CD4-positive, alpha-beta T cell treated with Interleukin-15 for 1 hour (primary cell): ENCODE measurements at regions not wholly inside any gene's neighbourhood (a gene's known extent, or its start where the extent isn't known, plus 50 kb on each side); places are given as distances from the start of the nearest gene placed in this dataset.

ENCODE experiments used
- DNase-seq: peaks from one replicate; pipeline ENCODE4 v3.0.0-alpha.2; 2020

- no peak for DNase-seq
Observed at GRCh38 chr10:118500477-118501104, 94.9 kb downstream of the PRLHR start.

DNA sequence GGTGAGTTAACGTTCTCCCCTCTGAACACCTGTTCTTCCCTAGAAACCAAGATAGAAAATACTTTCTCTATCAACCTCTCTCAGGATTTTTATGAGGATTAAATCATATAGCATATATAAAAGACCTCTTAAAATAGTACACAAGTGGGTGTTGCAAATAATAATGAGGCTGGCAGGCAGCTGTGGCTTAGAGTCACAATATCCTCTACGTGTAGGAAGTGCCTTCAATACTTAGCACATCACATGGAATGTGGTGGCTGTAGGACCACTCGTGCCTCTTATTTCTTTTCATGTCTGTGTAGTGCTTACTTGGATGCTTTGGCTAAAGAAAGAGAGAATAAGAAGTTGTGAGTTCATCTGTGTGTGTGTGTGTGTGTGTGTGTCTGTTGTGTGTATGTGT, 96.3 kb downstream of the PRLHR start:
- DNase-seq = no peak

- DNase-seq = no peak
Observed at GRCh38 chr10:118498623-118499022, 96.8 kb downstream of the PRLHR start.

DNA sequence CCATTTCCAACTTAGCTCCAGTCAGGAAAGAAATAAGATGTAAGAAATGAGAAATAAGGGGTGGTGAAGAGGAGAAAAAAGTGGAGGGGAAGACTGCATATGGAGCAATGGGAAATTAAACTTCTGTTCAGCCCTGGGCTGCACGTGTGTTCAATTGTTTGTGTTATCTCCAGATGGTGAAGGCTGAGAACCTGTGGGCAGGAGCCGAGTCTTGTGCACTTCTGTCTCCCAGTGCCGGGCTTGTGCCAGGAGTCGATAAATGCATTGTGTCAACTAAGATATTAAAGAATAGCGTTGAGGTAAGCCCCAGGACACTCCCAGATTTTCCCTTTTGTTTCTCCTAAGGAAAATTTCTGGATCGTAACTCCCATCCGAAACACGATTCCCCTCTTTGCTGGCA, 98.2 kb downstream of the PRLHR start:
- no peak for DNase-seq

DNA sequence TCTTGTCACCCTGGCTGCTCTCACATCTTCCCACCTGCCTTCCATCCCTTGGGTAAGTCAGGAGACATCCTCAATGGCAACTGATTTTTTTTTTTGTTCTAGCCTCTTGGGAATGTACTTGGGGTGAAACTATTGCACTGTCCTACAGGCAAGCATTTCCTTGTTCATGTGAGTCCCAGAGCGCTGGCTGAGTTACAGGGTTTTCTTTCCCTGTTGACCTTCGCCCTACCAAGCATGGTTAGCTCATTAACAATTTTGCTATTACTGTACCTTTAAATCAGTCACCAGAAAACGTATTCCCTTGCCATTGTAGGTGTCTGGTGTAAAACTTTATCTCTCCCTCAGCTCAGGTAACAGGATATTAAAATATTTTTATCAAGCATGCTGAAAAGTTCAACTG, 98.9 kb downstream of the PRLHR start:
- DNase-seq = no peak

GRCh38 chr10:118495499-118495898, 99.9 kb downstream of the PRLHR start:
- DNase-seq = no peak

DNA sequence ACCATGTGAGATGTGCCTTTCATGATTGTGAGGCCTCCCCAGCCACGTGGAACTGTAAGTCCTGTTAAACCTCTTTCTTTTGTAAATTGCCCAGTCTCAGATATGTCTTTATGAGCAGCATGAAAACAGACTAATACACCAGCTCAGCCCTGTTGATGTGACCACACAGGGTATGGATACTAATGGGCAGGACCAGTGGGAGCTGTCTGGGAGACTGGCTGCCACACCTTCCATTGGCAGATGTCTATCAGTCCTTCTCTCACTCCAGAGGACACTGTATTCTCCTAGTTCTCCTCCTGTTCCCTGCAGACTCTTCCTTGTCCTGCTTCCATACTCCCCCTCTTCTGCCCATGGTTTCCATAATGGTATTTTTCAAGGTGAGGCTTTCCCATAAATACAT, 104.4 kb downstream of the PRLHR start:
- DNase-seq = no peak

DNA sequence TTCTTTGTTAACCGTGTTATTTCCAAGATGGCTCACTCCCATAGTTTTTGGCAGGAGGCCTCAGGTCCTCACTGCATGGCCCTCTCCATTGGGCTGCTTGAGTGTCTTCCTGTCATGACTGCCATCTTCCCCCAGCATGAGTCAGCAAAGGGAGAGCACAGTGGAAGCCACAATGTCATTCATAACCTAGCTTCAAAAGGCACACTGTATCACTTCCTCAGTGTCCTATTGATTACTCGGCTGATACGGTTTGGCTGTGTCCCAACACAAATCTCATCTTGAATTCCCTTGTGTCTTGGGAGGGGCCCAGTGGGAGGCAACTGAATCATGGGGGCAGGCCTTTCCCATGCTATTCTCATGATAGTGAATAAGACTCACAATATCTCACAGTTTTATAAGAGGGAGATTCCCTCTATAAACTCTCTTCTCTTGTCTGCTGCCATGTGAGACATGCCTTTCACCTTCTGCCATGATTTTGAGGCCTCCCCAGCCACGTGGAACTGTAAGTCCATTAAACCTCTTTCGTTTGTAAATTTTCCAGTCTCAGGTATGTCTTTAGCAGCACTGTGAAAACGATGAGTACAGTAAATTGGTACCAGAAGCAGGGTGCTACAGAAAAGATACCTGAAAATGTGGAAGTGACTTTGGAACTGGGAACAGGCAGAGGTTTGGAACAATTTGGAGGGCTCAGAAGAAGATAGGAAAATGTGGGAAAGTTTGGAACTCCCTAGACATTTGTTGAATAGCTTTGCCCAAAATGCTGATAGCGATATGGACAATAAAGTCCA, 106.5 kb downstream of the PRLHR start:
- no peak for DNase-seq

GRCh38 chr10:118485641-118486040, 109.8 kb downstream of the PRLHR start:
- no peak for DNase-seq

GRCh38 chr10:118484152-118484871, 111.1 kb downstream of the PRLHR start:
- DNase-seq = no peak

- no peak for DNase-seq
Observed at GRCh38 chr10:118483496-118483895, 112.0 kb downstream of the PRLHR start.

DNA sequence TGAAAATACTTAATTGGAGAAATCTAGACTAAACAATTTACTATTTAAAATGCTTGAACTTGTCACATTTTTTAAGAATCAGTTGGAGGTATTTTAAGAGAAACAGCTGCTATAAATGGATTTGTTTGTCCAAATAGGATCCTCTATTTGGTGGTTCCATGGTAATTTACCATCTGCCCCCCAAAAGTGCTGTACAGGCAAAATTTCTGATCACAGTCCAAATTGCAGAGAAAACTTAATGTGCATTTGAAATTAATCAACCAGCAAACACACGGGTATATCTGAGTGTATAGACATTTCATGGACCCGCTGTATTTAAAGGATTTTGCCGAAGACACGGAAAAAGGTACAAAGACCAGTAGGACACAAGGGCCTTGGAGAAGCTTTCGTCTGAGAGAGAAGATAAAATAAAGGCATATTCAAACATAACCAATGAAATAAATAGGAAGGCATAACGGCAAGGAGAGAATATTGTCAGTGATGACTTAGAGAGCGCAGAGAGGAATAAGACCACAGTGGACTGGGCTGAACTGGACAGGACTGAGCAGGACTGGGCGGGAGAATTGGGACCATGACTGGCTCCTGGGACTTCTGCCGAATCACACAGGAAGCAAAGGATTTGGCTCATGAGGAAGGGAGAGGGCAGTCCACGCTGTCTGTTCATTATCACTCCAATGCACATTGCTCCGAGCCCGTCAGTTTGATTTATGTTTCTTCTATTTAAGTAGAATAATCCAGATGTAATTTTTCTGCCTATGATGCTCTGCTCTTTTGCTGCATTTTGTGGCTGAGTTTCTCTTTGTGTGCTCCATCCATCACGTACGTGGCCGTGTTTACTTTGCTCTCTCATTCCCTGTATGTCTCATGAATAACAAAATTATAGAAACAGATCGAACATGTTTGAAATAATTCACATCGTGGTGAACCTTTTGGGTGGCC, 112.8 kb downstream of the PRLHR start:
- no peak for DNase-seq

DNA sequence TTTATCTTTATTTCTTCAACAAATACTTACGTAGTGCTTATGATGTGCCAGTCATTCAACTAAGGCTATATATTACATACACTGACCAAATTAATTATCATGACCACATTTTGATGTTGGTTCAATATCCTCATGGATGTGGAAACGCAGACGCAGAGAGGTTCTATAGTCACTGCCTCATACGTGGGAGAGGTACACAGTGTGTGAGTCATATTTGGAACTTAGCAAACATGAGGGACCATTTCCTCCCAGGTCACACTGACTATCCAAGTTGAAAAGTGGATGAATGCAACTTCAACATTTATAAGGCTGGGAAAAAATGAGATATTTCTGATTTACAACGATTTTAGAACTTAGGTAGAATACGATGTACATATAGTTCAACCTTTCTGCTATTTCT, 113.6 kb downstream of the PRLHR start:
- no peak for DNase-seq

- no peak for DNase-seq
Observed at GRCh38 chr10:118475214-118475613, 120.2 kb downstream of the PRLHR start.

GRCh38 chr10:118474111-118474510, 121.3 kb downstream of the PRLHR start:
- DNase-seq = no peak

DNA sequence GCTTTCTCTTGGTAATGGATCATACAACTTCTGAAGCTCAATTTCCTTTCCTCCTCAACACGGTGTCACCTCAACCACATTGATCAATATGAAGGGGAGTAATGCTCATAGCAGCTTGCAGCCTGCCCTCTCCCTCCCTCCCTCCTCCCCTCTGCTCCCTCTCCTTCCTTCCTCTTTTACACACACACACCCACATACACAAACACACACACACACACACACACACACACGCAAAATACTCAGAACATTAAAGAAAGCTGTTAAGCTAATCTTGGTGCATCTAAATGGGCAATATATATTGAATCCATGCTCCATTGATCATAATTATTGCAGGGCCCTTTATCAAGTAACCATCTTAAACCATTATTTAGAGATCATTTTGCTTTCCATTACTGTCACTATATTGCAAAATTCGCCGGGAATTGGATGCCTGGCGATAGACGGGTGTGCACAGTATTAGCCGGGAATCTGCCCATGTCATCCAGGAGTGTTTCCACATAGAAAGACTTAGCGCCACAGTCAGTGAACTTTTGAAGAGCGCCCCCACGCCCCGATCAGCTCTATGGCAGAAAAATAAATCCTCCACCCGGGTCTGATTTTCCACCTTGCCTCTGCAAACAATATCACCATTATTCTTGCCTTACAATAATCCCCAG, 122.0 kb downstream of the PRLHR start:
- DNase-seq = no peak

DNA sequence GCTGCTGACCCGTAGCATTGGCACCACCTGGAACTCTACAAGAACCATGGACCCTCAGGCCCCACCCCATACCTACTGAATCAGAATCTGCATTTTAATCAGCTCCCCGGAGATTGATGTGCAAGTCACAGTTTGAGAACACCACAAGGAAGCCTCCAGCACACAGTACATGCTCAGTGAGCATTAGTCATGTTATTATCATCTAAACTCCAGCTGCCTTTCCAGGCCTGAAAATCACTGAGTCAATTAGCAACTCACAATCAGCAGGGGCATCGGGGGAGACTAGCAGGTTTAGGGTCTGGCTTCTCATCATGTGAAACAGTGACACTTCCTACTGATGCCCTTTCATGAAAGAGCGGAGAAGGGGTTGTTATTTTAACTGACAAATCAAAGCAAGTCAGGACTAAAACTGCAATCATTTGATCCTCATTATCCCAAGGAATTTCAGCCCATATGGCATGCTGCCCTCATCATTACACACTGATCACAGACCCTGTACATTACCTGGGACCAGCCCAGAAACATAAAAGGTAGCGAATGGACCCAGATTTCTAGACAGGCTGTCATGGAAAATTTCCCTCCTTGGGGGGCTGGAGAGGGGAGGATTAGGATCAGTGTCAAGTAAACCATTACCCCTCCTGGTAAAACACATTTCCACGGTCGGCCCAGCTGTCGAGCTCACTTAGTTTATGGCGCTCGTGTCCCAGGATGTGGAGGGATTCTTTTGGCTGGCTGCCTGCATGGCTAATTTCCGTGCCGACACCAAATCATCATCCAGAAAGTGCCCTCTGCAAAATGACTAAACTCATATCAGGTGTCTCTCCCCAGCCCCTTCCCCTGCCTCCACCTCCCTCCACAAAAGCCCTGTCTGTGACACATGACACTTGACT, 122.8 kb downstream of the PRLHR start:
- no peak for DNase-seq

GRCh38 chr10:118471863-118472262, 123.6 kb downstream of the PRLHR start:
- DNase-seq = no peak

- DNase-seq = no peak
Observed at GRCh38 chr10:118470470-118470869, 125.0 kb downstream of the PRLHR start.

DNA sequence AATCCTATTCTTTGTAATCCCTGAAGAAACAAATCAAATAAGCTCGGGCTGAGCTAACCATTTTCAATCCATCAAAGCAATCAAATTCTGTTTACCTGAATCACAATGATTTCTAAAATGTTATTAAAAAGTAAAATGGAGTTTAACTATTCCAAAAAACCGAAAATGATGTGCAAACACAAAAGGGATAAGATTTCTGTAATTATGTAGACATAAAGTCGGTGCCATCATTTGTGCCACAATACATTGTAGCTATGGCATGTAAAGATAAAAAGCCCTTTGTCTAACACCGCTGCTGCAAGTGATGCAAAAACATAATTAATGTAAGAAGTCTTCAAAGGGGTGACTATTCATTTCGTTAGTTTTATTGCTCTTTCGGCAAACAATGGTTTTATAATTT, 125.1 kb upstream of the FAM204A start:
- no peak for DNase-seq

DNA sequence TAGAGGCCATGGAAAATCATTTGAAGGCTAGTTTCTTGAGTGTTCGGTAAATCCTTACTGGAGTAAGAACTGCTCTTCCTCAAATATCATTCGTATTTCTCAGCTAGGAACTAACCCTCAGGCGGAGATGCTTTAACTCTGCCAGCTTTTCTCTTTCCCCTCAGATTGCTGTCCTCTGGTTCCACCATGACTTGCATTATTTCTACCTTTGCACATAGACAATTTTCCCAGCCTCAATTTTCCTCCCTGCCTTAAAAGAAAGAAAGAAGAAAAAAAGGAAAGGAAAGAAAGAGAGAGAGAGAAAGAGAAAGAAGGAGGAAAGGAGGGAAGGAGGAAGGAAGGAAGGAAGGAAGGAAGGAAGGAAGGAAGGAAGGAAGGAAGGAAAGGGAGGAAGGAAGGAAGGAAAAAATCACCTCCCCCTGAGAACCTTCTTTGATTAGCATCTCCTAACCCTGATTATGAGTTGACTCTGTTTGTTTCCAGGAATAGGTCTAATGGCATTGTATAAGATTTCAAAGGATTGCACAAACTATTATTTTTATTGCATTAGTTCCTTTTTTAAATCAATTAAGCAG, 123.3 kb upstream of the FAM204A start:
- DNase-seq = no peak
